Neutrophil (primary cell): ENCODE measurements at regions not wholly inside any gene's neighbourhood (a gene's known extent, or its start where the extent isn't known, plus 50 kb on each side); places are given as distances from the start of the nearest gene placed in this dataset.
"Not testable (repeated sequence)": the region's sequence is repeated elsewhere in the genome, so short reads cannot be mapped to it uniquely, and the experiment has no call there.

Experiments used
- H3K27ac ChIP-seq: fragments of 200-600 bp; sonication (generic); 2 replicates; pipeline ENCODE4 v1.5.1; 2016; ENCODE audit warnings: mild to moderate bottlenecking, moderate library complexity
- H3K27me3 ChIP-seq: fragments of 200-600 bp; sonication (generic); 2 replicates; pipeline ENCODE4 v1.6.0; 2016; ENCODE audit warnings: mild to moderate bottlenecking
- H3K36me3 ChIP-seq: fragments of 200-600 bp; sonication (generic); 2 replicates; pipeline ENCODE4 v1.5.1; 2017
- H3K4me1 ChIP-seq, 2 experiments: fragments of 200-600 bp in 1 of 2; sonication (generic) in 1 of 2; 1 replicate in 1 of 2; 2 replicates in 1 of 2; pipeline versions ENCODE4 v1.5.1 to v1.6.1; 2013 to 2016; ENCODE audit warnings: low read depth in 1 of 2, low read length in 1 of 2, mild to moderate bottlenecking in 1 of 2, moderate library complexity in 1 of 2; ENCODE audit not compliant: control insufficient read depth in 1 of 2, insufficient read depth in 1 of 2
- H3K4me3 ChIP-seq, 2 experiments: fragments of 200-600 bp in 1 of 2; sonication (generic) in 1 of 2; 1 replicate in 1 of 2; 2 replicates in 1 of 2; pipeline ENCODE4 v1.5.1; 2013 to 2016; ENCODE audit warnings: low read depth in 1 of 2, low read length in 1 of 2, mild to moderate bottlenecking in 1 of 2, moderate library complexity in 1 of 2
- H3K9me3 ChIP-seq: fragments of 200-600 bp; sonication (generic); 2 replicates; pipeline ENCODE4 v1.5.1; 2016
- TF ChIP-seq, protein P1 (sequence below): fragments of 200-600 bp; sonication (generic); IDR thresholded peaks from 2 replicates; pipeline ENCODE4 v1.5.1; 2016; ENCODE audit warnings: antibody characterized with exemption

- Histone ChIP-seq H3K36me3 (no peaks in the 10 kb centered on the region), H3K27ac (no peak overlapping the region), H3K4me3 (no peak overlapping the region), H3K9me3 (no peaks in the 10 kb centered on the region), H3K27me3 (no peaks in the 10 kb centered on the region), H3K4me1 (no peaks in the 10 kb centered on the region)
- TF ChIP-seq, protein P1, sequence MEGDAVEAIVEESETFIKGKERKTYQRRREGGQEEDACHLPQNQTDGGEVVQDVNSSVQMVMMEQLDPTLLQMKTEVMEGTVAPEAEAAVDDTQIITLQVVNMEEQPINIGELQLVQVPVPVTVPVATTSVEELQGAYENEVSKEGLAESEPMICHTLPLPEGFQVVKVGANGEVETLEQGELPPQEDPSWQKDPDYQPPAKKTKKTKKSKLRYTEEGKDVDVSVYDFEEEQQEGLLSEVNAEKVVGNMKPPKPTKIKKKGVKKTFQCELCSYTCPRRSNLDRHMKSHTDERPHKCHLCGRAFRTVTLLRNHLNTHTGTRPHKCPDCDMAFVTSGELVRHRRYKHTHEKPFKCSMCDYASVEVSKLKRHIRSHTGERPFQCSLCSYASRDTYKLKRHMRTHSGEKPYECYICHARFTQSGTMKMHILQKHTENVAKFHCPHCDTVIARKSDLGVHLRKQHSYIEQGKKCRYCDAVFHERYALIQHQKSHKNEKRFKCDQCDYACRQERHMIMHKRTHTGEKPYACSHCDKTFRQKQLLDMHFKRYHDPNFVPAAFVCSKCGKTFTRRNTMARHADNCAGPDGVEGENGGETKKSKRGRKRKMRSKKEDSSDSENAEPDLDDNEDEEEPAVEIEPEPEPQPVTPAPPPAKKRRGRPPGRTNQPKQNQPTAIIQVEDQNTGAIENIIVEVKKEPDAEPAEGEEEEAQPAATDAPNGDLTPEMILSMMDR: no peak
These were observed 51.1 kb upstream of the JADE1 start for GRCh38 chr4:128758314-128758922.

DNA sequence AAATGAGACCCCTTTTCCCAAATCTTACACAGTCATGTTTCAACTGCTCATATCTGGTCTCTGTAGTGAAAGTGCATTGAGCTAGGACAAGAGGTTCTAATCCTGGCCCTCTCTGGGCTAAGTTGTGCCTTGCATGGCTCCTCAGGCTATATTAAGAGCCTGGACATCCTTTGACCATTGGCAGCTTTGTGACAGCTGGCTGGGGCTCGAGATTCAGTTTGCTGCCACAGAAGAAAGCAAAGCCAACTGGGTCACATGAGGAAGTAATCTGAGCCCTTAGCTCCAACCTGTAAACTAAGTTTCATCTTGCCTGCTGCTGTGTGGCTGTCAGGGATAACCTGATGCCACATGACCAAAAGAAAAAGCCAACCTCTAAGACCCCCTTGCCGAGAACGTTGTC lies 51.8 kb upstream of the JADE1 start:
- H3K27me3 ChIP-seq: no peaks in the 10 kb centered on the region
- TF ChIP-seq, protein P1: no peak
- no peaks in the 10 kb centered on the region for H3K36me3 ChIP-seq
- no peak overlapping the region for H3K4me3 ChIP-seq
- no peaks in the 10 kb centered on the region for H3K9me3 ChIP-seq
- no peaks in the 10 kb centered on the region for H3K4me1 ChIP-seq
- no peak overlapping the region for H3K27ac ChIP-seq

GRCh38 chr4:128751354-128751753 lies 58.1 kb upstream of the JADE1 start:
- H3K27ac ChIP-seq: no peak overlapping the region
- H3K36me3 ChIP-seq: no peaks in the 10 kb centered on the region
- TF ChIP-seq, protein P1: no peak
- no peaks in the 10 kb centered on the region for H3K9me3 ChIP-seq
- no peaks in the 10 kb centered on the region for H3K4me1 ChIP-seq
- H3K27me3 ChIP-seq: no peaks in the 10 kb centered on the region
- H3K4me3 ChIP-seq: no peak overlapping the region

DNA sequence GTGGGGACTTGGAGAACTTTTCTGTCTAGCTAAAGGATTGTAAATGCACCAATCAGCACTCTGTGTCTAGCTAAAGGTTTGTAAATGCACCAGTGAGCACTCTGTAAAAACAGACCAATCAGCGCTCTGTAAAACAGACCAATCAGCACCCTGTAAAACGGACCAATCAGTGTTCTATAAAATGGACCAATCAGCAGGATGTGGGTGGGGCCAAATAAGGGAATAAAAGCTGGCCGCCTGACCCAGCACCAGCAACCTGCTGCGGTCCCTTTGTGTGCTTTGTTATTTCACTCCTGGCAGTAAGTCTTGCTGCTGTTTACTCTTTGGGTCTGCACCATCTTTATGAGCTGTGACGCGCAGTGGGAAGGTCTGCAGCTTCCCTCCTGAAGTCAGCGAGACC lies 67.8 kb upstream of the JADE1 start:
- H3K4me1 ChIP-seq, H3K27ac ChIP-seq, H3K36me3 ChIP-seq, H3K4me3 ChIP-seq, H3K9me3 ChIP-seq, H3K27me3 ChIP-seq: not testable (repeated sequence)

DNA sequence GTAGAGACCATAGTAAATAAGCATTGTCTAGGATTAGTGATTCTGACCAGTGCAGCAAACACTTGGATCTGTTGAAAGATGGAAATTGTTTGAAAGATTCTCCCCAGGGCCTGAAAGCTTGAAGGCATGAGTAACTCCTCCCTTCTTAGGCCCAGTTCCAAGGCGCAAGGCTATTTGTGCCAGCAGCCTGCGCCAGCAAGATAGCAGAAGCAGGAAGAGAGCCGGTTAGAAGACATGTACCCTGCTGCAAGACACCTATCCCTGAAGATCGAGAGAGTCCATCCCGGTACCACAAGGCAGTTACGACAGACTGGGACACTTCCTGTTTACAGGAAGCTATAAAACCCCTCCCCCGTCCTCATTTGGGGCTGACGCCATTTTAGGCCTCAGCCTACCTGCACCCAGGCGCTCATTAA lies 72.4 kb upstream of the JADE1 start:
- TF ChIP-seq, protein P1: no peak
- Histone ChIP-seq H3K27ac (no peak overlapping the region), H3K36me3 (no peaks in the 10 kb centered on the region), H3K4me3 (no peak overlapping the region), H3K27me3 (no peaks in the 10 kb centered on the region), H3K9me3 (no peaks in the 10 kb centered on the region), H3K4me1 (no peaks in the 10 kb centered on the region)

GRCh38 chr4:128735714-128736113 lies 73.8 kb upstream of the JADE1 start:
- no peaks in the 10 kb centered on the region for H3K27me3 ChIP-seq
- no peak overlapping the region for H3K4me3 ChIP-seq
- no peaks in the 10 kb centered on the region for H3K4me1 ChIP-seq
- H3K27ac ChIP-seq: no peak overlapping the region
- no peaks in the 10 kb centered on the region for H3K9me3 ChIP-seq
- H3K36me3 ChIP-seq: no peaks in the 10 kb centered on the region
- TF ChIP-seq, protein P1: no peak
